Choroid plexus epithelial cell (primary cell): ENCODE measurements at regions not wholly inside any gene's neighbourhood (a gene's known extent, or its start where the extent isn't known, plus 50 kb on each side); places are given as distances from the start of the nearest gene placed in this dataset.

Experiments
- DNase-seq: peaks from one replicate; pipeline ENCODE4 v3.0.0-alpha.2; 2010; ENCODE audit warnings: low read depth
- H3K4me3 ChIP-seq: 2 replicates; pipeline ENCODE4 v1.5.1; 2011; ENCODE audit warnings: low read depth, mild to moderate bottlenecking, control low read depth, low read length, moderate library complexity
- TF ChIP-seq, protein P1 (sequence below): conservative IDR thresholded peaks from 2 replicates; pipeline ENCODE4 v1.5.1; 2011; ENCODE audit warnings: low read depth, mild to moderate bottlenecking, control low read depth, inconsistent platforms, low read length, moderate library complexity

DNA sequence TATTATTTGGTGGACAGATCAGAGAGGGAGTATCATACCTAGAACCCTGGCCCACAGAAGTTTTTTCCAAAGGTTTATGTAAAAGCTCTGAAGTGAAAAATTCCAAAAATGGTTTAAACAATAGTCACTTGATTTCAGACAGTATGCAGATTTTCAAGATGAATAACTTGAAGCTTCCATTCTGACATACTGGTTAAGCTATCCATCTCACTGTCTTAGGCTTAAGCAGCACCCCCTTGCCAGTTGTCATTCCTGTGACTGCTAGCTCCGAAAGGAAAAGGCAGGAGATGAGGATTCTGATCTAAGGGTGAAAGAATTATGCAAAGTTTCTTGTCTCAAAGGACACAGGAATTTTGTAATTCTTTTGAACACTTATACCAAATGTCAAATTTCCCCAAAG lies 337.5 kb upstream of the THBS1 start:
- TF ChIP-seq, protein P1, sequence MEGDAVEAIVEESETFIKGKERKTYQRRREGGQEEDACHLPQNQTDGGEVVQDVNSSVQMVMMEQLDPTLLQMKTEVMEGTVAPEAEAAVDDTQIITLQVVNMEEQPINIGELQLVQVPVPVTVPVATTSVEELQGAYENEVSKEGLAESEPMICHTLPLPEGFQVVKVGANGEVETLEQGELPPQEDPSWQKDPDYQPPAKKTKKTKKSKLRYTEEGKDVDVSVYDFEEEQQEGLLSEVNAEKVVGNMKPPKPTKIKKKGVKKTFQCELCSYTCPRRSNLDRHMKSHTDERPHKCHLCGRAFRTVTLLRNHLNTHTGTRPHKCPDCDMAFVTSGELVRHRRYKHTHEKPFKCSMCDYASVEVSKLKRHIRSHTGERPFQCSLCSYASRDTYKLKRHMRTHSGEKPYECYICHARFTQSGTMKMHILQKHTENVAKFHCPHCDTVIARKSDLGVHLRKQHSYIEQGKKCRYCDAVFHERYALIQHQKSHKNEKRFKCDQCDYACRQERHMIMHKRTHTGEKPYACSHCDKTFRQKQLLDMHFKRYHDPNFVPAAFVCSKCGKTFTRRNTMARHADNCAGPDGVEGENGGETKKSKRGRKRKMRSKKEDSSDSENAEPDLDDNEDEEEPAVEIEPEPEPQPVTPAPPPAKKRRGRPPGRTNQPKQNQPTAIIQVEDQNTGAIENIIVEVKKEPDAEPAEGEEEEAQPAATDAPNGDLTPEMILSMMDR = no peak
- no peak for DNase-seq
- no peak overlapping the region for H3K4me3 ChIP-seq

DNA sequence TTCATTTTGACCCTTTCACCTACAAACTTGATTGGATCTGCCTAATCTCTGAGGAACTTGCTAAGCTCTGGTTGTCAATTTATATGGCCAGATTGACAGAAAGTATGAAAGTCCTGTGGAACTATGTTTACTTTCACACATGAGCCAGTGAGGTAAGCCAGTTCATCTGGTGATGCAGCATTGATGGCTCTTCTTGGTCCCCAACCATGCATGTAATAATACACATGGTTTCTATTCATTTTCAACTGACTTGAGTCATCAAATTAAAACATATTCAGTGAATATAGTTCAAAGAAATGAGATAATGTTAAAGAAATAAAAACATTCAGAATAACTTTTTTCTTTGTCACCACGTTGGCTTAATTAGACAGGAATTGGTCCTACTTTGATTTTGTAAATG lies 336.1 kb upstream of the THBS1 start:
- H3K4me3 ChIP-seq = no peak overlapping the region
- DNase-seq = no peak
- TF ChIP-seq, protein P1 = no peak

DNA sequence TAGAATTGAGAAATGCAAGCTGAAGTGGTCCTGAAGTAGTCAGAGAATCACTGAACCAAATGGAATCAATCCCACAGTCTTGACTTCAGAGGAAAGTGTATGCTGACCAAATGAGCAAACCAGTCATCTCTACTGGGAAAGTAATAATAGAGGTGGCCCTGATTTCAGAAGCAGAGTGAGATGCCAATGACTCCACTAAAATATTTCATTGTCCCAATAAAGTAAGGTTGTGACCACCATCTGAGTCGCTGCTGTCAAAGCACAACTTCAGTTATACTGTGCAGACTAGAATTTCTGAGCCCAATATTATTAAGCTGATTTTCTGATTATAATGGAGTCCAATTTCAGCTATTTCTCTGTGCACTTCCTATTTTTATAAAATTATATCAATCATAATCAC lies 334.4 kb upstream of the THBS1 start:
- no peak overlapping the region for H3K4me3 ChIP-seq
- TF ChIP-seq, protein P1 = no peak
- DNase-seq = no peak

DNA sequence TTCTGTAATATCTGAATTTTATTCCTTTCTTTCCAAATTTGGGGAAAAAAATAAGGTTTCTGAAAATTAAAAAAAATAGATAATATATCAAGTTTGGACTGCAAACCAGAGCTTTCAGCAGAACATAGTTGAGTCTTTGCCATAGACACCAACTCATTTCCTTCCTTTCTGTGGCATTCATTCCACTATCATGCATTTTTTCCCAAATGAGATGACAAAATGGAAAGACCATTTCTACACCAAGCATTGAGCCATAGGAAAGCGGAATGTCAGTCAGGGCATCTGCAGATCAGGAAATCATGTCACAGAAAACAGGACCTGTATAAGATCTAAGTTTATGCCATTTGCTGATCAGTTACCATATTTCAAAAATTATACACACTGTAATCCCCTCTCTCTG lies 333.3 kb upstream of the THBS1 start:
- TF ChIP-seq, protein P1 = no peak
- no peak for DNase-seq
- H3K4me3 ChIP-seq = no peak overlapping the region

DNA sequence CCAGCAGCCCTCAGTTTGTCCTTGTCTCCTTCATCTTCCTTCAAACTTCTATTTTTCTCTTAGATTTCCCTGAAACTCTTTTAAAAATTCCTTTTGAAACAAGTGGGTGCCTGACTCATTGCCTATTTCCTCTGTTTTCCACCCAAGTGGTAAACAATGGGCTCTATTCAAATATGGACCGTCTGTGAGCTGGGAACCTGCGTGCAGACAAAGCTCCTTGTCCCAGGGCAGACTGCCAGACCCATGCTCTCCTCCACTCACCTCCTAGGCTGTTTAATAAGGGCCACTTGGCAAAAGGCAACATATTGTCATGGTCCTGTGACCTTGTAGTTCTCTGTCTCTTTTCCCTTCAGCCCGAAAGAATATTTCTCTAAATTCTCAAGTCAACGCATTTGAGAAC lies 332.7 kb upstream of the THBS1 start:
- TF ChIP-seq, protein P1 = no peak
- H3K4me3 ChIP-seq = no peak overlapping the region
- DNase-seq = no peak

DNA sequence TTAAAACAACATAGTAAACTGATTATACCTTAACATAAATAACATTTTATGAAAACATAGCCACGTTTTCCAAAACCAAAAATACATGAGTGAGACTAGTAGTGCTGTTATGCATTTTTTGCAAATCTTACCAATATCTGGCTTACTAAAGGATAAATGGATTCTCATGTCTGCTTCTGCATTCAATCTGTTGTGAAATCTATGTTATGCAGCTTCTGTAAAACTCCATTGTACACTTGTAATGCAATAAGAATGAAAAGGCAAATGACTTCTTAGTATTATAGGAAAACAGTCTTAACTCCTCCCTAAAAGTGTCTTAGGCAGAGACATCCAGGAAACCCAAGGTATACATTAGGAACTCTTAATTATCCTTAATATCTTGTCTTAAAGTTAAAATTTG lies 330.9 kb upstream of the THBS1 start:
- no peak for DNase-seq
- no peak overlapping the region for H3K4me3 ChIP-seq
- TF ChIP-seq, protein P1 = no peak

DNA sequence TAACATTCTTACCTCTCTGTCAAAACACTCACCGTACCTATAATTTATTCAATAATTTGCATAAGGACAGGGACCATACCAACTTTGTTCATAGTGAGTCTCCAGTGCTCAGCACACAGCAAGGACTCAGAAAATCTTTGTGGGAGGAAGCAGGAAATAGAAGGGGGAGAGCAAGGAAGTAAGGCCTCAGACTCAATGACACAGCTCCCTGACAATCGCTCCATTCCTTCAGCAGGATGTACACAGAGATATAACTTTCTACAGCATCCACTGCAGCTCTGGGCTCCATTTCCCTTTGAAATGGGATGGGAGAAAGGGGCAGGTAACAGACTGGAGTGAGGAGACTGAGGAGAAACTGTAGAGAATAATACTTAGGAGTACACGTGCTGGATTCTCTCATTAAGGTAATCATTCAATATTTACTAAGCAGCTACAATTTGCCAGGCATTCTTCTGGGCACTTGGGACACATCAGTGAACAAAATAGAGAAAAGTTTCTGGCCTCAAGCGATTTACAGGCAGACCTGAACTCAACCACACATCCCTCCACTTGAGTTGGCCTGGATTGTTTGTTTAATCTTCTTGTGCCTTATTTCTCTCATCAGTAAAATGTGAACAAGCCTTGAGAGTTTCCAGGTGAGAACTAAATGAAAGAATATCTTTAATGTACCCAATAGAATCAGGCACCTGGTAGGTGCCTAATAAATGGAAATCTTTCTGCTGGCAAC lies 330.3 kb upstream of the THBS1 start:
- H3K4me3 ChIP-seq = no peak overlapping the region
- DNase-seq = no peak

More for the DNA sequence above, 330.3 kb upstream of the THBS1 start:
- TF ChIP-seq, protein P1 = no peak
